Neural progenitor cell (in vitro differentiated cells): ENCODE measurements at regions not wholly inside any gene's neighbourhood (a gene's known extent, or its start where the extent isn't known, plus 50 kb on each side); places are given as distances from the start of the nearest gene placed in this dataset.

ENCODE experiments used
- CTCF ChIP-seq: fragments of 200-600 bp; sonication (generic); IDR thresholded peaks from 2 replicates; pipeline ENCODE4 v1.5.1; 2017; ENCODE audit warnings: antibody characterized with exemption, mild to moderate bottlenecking
- EZH2 ChIP-seq: fragments of 200-600 bp; sonication (generic); IDR thresholded peaks from 2 replicates; pipeline ENCODE4 v1.6.1; 2017; ENCODE audit warnings: antibody characterized with exemption, mild to moderate bottlenecking, moderate library complexity

GRCh38 chr13:65936249-65936648, 1293.9 kb downstream of the PCDH9 start:
- TF ChIP-seq CTCF (no peak), EZH2 (no peak)
